GM23338 (cell line): ENCODE measurements at regions not wholly inside any gene's neighbourhood (a gene's known extent, or its start where the extent isn't known, plus 50 kb on each side); places are given as distances from the start of the nearest gene placed in this dataset.

Experiments used
- ATAC-seq: fragments of 200-7000 bp; cut with Tn5 transposase; 3 replicates; pipeline ENCODE4 v1.9.1; 2020
- DNase-seq: peaks from one replicate; pipeline ENCODE4 v3.0.0-alpha.2; 2015; ENCODE audit warnings: low spot score
- H2AFZ ChIP-seq: fragments of 200-600 bp; sonication (generic); 2 replicates; pipeline ENCODE4 v1.8.0; 2016; ENCODE audit warnings: antibody characterized with exemption, mild to moderate bottlenecking, moderate library complexity
- H3F3A ChIP-seq: fragments of 200-600 bp; sonication (generic); replicated peaks from 2 replicates; pipeline ENCODE4 v1.8.0; 2017; ENCODE audit warnings: antibody characterized with exemption, mixed run types, low read depth
- H3K27ac ChIP-seq: fragments of 200-600 bp; sonication (generic); 2 replicates; pipeline ENCODE4 v1.6.1; 2016; ENCODE audit warnings: low read depth
- H3K27me3 ChIP-seq: fragments of 200-600 bp; sonication (generic); 2 replicates; pipeline ENCODE4 v1.8.0; 2016; ENCODE audit warnings: mild to moderate bottlenecking, mixed run types, moderate library complexity; ENCODE audit not compliant: insufficient read depth
- H3K36me3 ChIP-seq: fragments of 200-600 bp; sonication (generic); 2 replicates; pipeline ENCODE4 v1.8.0; 2016; ENCODE audit warnings: mild to moderate bottlenecking; ENCODE audit not compliant: insufficient read depth
- H3K4me1 ChIP-seq: fragments of 200-600 bp; sonication (generic); 2 replicates; pipeline ENCODE4 v1.8.0; 2016; ENCODE audit warnings: mild to moderate bottlenecking, moderate library complexity; ENCODE audit not compliant: insufficient read depth
- H3K4me2 ChIP-seq: fragments of 200-600 bp; sonication (generic); 2 replicates; pipeline ENCODE4 v1.7.1; 2017; ENCODE audit warnings: mixed run types
- H3K4me3 ChIP-seq: fragments of 200-600 bp; sonication (generic); 2 replicates; pipeline ENCODE4 v1.6.1; 2016; ENCODE audit warnings: mixed run types
- H3K79me2 ChIP-seq: fragments of 200-600 bp; sonication (generic); replicated peaks from 2 replicates; pipeline ENCODE4 v1.8.0; 2017; ENCODE audit warnings: mild to moderate bottlenecking; ENCODE audit not compliant: insufficient read depth
- H3K9me2 ChIP-seq: fragments of 200-600 bp; sonication (generic); 2 replicates; pipeline ENCODE4 v1.8.0; 2017; ENCODE audit not compliant: insufficient read depth
- H4K20me1 ChIP-seq: fragments of 200-600 bp; sonication (generic); replicated peaks from 2 replicates; pipeline ENCODE4 v1.8.0; 2017; ENCODE audit warnings: mild to moderate bottlenecking; ENCODE audit not compliant: insufficient read depth
- H3K27ac Mint-ChIP-seq: 2 replicates; pipeline ENCODE4 v1.8.0; 2020; ENCODE audit warnings: inconsistent platforms, mild to moderate bottlenecking, moderate library complexity, mixed read lengths
- H3K27me3 Mint-ChIP-seq: 3 replicates; pipeline ENCODE4 v1.8.0; 2022; ENCODE audit warnings: low read depth, mild to moderate bottlenecking, moderate library complexity, mixed read lengths, inconsistent platforms; ENCODE audit not compliant: insufficient read depth, poor library complexity
- H3K36me3 Mint-ChIP-seq: 3 replicates; pipeline ENCODE4 v1.8.0; 2021; ENCODE audit warnings: low read depth, mild to moderate bottlenecking, inconsistent platforms, moderate library complexity, mixed read lengths
- H3K4me1 Mint-ChIP-seq: 3 replicates; pipeline ENCODE4 v1.8.0; 2020; ENCODE audit warnings: mild to moderate bottlenecking, inconsistent platforms, mixed read lengths
- H3K4me3 Mint-ChIP-seq: 3 replicates; pipeline ENCODE4 v1.8.0; 2021; ENCODE audit warnings: moderate library complexity, mild to moderate bottlenecking, inconsistent platforms, mixed read lengths
- H3K9me3 Mint-ChIP-seq: 3 replicates; pipeline ENCODE4 v1.8.0; 2020; ENCODE audit warnings: moderate library complexity, mild to moderate bottlenecking, inconsistent platforms, mixed read lengths
- CREB1 ChIP-seq: fragments of 250-450 bp; sonication (Bioruptor Pico); IDR thresholded peaks from 2 replicates; pipeline ENCODE4 v1.5.0; 2020; ENCODE audit warnings: low read depth, mild to moderate bottlenecking, moderate library complexity
- EZH2 ChIP-seq: fragments of 200-600 bp; sonication (generic); IDR thresholded peaks from one replicate; pipeline ENCODE4 v1.8.0; 2017; ENCODE audit warnings: antibody characterized with exemption, mild to moderate bottlenecking, low read depth; ENCODE audit not compliant: unreplicated experiment
- EZH2phosphoT487 ChIP-seq: fragments of 200-600 bp; sonication (generic); IDR thresholded peaks from one replicate; pipeline ENCODE4 v1.8.1; 2018; ENCODE audit warnings: antibody characterized with exemption; ENCODE audit not compliant: unreplicated experiment
- JUNB ChIP-seq: IDR thresholded peaks from one replicate; pipeline ENCODE4 v1.6.1; 2016; ENCODE audit warnings: antibody characterized with exemption; ENCODE audit not compliant: unreplicated experiment
- NANOG ChIP-seq: IDR thresholded peaks from 2 replicates; pipeline ENCODE4 v1.6.1; 2016; ENCODE audit warnings: antibody characterized with exemption, borderline replicate concordance
- POLR2AphosphoS5 ChIP-seq: IDR thresholded peaks from 2 replicates; pipeline ENCODE4 v1.6.1; 2016; ENCODE audit warnings: antibody characterized with exemption, low read depth
- STAT1 ChIP-seq: IDR thresholded peaks from one replicate; pipeline ENCODE4 v1.6.1; 2016; ENCODE audit warnings: antibody characterized with exemption; ENCODE audit not compliant: unreplicated experiment
- ZNF114 ChIP-seq: fragments of 250-450 bp; sonication (Bioruptor Pico); IDR thresholded peaks from 2 replicates; pipeline ENCODE4 v1.5.0; 2020; ENCODE audit warnings: mild to moderate bottlenecking, moderate library complexity
- ZNF331 ChIP-seq: fragments of 250-450 bp; sonication (Bioruptor Pico); IDR thresholded peaks from 2 replicates; pipeline ENCODE4 v1.5.0; 2020; ENCODE audit warnings: low read depth, mild to moderate bottlenecking, moderate library complexity
- TF ChIP-seq, protein P1 (sequence below): fragments of 250-450 bp; sonication (Bioruptor Pico); IDR thresholded peaks from 2 replicates; pipeline ENCODE4 v1.5.0; 2020; ENCODE audit warnings: mild to moderate bottlenecking, moderate library complexity
- TF ChIP-seq, protein P2 (sequence below): IDR thresholded peaks from one replicate; pipeline ENCODE4 v1.6.1; 2018; ENCODE audit warnings: antibody characterized with exemption; ENCODE audit not compliant: unreplicated experiment
- TF ChIP-seq, protein P3 (sequence below), 2 experiments: fragments of 200-600 bp in 1 of 2; sonication (generic) in 1 of 2; conservative IDR thresholded peaks; 2 replicates each; pipeline versions ENCODE4 v1.5.1 to v1.6.1; 2016 to 2017; ENCODE audit warnings: antibody characterized with exemption in 2 of 2, low read depth in 2 of 2, mild to moderate bottlenecking in 2 of 2, moderate library complexity in 1 of 2
- TF ChIP-seq, protein P4 (sequence below): IDR thresholded peaks from 2 replicates; pipeline ENCODE4 v1.6.1; 2016; ENCODE audit warnings: antibody characterized with exemption

DNA sequence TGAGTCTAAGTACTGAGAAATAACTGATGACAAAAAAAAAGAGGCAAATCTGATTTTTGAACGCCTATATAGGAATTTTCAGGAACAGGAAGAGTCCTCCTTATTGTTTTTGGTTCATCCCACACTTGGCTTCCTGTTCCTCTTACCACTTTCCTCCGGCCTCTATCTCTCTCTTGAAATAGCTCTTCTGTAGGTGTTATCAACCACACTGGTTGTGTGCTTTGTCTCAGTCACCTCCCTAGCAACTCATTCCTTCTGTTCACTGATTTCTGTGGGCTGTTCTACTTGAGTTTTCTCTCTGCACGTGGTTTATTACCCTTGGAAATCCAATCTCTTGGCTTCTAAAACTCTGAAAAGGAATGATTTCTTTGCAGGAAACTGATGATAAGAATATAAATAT is 78.7 kb upstream of the C11orf87 start:
- H3K27me3 Mint-ChIP-seq, result peaks cover 2% of the 10 kb centered on the region
- no peak overlapping the region for H3K27ac ChIP-seq
- TF ChIP-seq, protein P1, sequence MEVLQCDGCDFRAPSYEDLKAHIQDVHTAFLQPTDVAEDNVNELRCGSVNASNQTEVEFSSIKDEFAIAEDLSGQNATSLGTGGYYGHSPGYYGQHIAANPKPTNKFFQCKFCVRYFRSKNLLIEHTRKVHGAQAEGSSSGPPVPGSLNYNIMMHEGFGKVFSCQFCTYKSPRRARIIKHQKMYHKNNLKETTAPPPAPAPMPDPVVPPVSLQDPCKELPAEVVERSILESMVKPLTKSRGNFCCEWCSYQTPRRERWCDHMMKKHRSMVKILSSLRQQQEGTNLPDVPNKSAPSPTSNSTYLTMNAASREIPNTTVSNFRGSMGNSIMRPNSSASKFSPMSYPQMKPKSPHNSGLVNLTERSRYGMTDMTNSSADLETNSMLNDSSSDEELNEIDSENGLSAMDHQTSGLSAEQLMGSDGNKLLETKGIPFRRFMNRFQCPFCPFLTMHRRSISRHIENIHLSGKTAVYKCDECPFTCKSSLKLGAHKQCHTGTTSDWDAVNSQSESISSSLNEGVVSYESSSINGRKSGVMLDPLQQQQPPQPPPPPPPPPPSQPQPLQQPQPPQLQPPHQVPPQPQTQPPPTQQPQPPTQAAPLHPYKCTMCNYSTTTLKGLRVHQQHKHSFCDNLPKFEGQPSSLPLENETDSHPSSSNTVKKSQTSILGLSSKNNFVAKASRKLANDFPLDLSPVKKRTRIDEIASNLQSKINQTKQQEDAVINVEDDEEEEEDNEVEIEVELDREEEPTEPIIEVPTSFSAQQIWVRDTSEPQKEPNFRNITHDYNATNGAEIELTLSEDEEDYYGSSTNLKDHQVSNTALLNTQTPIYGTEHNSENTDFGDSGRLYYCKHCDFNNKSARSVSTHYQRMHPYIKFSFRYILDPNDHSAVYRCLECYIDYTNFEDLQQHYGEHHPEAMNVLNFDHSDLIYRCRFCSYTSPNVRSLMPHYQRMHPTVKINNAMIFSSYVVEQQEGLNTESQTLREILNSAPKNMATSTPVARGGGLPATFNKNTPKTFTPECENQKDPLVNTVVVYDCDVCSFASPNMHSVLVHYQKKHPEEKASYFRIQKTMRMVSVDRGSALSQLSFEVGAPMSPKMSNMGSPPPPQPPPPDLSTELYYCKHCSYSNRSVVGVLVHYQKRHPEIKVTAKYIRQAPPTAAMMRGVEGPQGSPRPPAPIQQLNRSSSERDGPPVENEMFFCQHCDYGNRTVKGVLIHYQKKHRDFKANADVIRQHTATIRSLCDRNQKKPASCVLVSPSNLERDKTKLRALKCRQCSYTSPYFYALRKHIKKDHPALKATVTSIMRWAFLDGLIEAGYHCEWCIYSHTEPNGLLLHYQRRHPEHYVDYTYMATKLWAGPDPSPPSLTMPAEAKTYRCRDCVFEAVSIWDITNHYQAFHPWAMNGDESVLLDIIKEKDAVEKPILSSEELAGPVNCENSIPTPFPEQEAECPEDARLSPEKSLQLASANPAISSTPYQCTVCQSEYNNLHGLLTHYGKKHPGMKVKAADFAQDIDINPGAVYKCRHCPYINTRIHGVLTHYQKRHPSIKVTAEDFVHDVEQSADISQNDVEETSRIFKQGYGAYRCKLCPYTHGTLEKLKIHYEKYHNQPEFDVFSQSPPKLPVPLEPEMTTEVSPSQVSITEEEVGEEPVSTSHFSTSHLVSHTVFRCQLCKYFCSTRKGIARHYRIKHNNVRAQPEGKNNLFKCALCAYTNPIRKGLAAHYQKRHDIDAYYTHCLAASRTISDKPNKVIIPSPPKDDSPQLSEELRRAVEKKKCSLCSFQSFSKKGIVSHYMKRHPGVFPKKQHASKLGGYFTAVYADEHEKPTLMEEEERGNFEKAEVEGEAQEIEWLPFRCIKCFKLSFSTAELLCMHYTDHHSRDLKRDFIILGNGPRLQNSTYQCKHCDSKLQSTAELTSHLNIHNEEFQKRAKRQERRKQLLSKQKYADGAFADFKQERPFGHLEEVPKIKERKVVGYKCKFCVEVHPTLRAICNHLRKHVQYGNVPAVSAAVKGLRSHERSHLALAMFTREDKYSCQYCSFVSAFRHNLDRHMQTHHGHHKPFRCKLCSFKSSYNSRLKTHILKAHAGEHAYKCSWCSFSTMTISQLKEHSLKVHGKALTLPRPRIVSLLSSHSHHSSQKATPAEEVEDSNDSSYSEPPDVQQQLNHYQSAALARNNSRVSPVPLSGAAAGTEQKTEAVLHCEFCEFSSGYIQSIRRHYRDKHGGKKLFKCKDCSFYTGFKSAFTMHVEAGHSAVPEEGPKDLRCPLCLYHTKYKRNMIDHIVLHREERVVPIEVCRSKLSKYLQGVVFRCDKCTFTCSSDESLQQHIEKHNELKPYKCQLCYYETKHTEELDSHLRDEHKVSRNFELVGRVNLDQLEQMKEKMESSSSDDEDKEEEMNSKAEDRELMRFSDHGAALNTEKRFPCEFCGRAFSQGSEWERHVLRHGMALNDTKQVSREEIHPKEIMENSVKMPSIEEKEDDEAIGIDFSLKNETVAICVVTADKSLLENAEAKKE (CRISPR knock-in tag), result no peak
- TF ChIP-seq NANOG (no peak), CREB1 (CRISPR knock-in tag) (no peak), JUNB (no peak), POLR2AphosphoS5 (no peak), STAT1 (no peak), ZNF331 (CRISPR knock-in tag) (no peak), EZH2phosphoT487 (no peak), EZH2 (no peak), ZNF114 (CRISPR knock-in tag) (no peak)
- TF ChIP-seq, protein P2, sequence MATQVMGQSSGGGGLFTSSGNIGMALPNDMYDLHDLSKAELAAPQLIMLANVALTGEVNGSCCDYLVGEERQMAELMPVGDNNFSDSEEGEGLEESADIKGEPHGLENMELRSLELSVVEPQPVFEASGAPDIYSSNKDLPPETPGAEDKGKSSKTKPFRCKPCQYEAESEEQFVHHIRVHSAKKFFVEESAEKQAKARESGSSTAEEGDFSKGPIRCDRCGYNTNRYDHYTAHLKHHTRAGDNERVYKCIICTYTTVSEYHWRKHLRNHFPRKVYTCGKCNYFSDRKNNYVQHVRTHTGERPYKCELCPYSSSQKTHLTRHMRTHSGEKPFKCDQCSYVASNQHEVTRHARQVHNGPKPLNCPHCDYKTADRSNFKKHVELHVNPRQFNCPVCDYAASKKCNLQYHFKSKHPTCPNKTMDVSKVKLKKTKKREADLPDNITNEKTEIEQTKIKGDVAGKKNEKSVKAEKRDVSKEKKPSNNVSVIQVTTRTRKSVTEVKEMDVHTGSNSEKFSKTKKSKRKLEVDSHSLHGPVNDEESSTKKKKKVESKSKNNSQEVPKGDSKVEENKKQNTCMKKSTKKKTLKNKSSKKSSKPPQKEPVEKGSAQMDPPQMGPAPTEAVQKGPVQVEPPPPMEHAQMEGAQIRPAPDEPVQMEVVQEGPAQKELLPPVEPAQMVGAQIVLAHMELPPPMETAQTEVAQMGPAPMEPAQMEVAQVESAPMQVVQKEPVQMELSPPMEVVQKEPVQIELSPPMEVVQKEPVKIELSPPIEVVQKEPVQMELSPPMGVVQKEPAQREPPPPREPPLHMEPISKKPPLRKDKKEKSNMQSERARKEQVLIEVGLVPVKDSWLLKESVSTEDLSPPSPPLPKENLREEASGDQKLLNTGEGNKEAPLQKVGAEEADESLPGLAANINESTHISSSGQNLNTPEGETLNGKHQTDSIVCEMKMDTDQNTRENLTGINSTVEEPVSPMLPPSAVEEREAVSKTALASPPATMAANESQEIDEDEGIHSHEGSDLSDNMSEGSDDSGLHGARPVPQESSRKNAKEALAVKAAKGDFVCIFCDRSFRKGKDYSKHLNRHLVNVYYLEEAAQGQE, result no peak
- TF ChIP-seq, protein P3, sequence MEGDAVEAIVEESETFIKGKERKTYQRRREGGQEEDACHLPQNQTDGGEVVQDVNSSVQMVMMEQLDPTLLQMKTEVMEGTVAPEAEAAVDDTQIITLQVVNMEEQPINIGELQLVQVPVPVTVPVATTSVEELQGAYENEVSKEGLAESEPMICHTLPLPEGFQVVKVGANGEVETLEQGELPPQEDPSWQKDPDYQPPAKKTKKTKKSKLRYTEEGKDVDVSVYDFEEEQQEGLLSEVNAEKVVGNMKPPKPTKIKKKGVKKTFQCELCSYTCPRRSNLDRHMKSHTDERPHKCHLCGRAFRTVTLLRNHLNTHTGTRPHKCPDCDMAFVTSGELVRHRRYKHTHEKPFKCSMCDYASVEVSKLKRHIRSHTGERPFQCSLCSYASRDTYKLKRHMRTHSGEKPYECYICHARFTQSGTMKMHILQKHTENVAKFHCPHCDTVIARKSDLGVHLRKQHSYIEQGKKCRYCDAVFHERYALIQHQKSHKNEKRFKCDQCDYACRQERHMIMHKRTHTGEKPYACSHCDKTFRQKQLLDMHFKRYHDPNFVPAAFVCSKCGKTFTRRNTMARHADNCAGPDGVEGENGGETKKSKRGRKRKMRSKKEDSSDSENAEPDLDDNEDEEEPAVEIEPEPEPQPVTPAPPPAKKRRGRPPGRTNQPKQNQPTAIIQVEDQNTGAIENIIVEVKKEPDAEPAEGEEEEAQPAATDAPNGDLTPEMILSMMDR (conservative IDR thresholded peaks at IDR 0.05; ENCODE audit: low read depth in 2 of 2), result no peak
- TF ChIP-seq, protein P4, sequence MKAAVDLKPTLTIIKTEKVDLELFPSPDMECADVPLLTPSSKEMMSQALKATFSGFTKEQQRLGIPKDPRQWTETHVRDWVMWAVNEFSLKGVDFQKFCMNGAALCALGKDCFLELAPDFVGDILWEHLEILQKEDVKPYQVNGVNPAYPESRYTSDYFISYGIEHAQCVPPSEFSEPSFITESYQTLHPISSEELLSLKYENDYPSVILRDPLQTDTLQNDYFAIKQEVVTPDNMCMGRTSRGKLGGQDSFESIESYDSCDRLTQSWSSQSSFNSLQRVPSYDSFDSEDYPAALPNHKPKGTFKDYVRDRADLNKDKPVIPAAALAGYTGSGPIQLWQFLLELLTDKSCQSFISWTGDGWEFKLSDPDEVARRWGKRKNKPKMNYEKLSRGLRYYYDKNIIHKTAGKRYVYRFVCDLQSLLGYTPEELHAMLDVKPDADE, result no peak
- DNase-seq, result no peak
- H4K20me1 ChIP-seq, result no peaks in the 10 kb centered on the region
- no peaks in the 10 kb centered on the region; the same call in 2 of the 3 replicates for H3K9me3 Mint-ChIP-seq
- H2AFZ ChIP-seq, result no peak overlapping the region; the same call in 1 of the 2 replicates
- no peaks in the 10 kb centered on the region for H3K4me1 Mint-ChIP-seq
- H3K4me1 ChIP-seq, result no peaks in the 10 kb centered on the region
- no peaks in the 10 kb centered on the region for H3K36me3 Mint-ChIP-seq
- H3K4me2 ChIP-seq, result no peak overlapping the region
- no peak overlapping the region for H3K27ac Mint-ChIP-seq
- H3K9me2 ChIP-seq, result no peaks in the 10 kb centered on the region
- no peaks in the 10 kb centered on the region for H3K36me3 ChIP-seq
- no peaks in the 10 kb centered on the region for H3F3A ChIP-seq
- H3K4me3 ChIP-seq, result no peak overlapping the region
- no peak for ATAC-seq
- H3K79me2 ChIP-seq, result no peaks in the 10 kb centered on the region
- no peaks in the 10 kb centered on the region for H3K27me3 ChIP-seq
- H3K4me3 Mint-ChIP-seq, result no peak overlapping the region
